ENCODE measurements at regions not wholly inside any gene's neighbourhood (a gene's known extent, or its start where the extent isn't known, plus 50 kb on each side); places are given as distances from the start of the nearest gene placed in this dataset.
"Not testable (repeated sequence)": the region's sequence is repeated elsewhere in the genome, so short reads cannot be mapped to it uniquely, and the experiment has no call there.

DNA sequence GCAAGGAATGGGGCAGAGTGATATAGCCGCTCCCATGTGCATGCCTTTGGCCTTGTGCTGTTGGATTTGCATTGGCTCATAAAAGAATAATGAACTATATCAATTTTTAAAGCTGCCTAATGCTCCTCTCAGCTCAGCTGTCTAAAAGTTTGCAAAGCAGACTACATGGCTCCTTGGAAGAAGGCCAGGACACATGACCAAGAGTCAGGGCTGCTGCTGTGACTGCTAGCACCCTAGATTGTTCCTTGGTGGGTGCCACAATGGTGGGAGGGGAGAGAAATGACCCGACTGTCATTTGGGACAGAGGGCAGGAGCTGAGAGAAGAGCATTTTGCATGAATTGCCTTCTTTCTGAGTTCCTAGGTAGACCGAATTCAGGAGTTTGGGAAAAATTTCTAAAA is 307.9 kb downstream of the PDCD6IP start:
- TF ChIP-seq, protein P1, sequence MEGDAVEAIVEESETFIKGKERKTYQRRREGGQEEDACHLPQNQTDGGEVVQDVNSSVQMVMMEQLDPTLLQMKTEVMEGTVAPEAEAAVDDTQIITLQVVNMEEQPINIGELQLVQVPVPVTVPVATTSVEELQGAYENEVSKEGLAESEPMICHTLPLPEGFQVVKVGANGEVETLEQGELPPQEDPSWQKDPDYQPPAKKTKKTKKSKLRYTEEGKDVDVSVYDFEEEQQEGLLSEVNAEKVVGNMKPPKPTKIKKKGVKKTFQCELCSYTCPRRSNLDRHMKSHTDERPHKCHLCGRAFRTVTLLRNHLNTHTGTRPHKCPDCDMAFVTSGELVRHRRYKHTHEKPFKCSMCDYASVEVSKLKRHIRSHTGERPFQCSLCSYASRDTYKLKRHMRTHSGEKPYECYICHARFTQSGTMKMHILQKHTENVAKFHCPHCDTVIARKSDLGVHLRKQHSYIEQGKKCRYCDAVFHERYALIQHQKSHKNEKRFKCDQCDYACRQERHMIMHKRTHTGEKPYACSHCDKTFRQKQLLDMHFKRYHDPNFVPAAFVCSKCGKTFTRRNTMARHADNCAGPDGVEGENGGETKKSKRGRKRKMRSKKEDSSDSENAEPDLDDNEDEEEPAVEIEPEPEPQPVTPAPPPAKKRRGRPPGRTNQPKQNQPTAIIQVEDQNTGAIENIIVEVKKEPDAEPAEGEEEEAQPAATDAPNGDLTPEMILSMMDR (conservative IDR thresholded peaks at IDR 0.05; ENCODE audit: low read depth, low read length) = no peak
- DNase-seq (ENCODE audit: low read depth) = no peak
- no peak overlapping the region for H3K4me3 ChIP-seq (ENCODE audit: low read depth, low read length)

GRCh38 chr3:34106879-34107278 is 308.4 kb downstream of the PDCD6IP start:
- TF ChIP-seq, protein P1 (conservative IDR thresholded peaks at IDR 0.05; ENCODE audit: low read depth, low read length) = peak; percentile 76
- no peak overlapping the region for H3K4me3 ChIP-seq (ENCODE audit: low read depth, low read length)
- DNase-seq (ENCODE audit: low read depth) = peak; percentile 63

- H3K4me3 ChIP-seq (ENCODE audit: low read depth, low read length) = no peak overlapping the region
- DNase-seq (ENCODE audit: low read depth) = no peak
- TF ChIP-seq, protein P1 (conservative IDR thresholded peaks at IDR 0.05; ENCODE audit: low read depth, low read length) = no peak
These were observed 309.2 kb downstream of the PDCD6IP start for GRCh38 chr3:34107669-34108068.

DNA sequence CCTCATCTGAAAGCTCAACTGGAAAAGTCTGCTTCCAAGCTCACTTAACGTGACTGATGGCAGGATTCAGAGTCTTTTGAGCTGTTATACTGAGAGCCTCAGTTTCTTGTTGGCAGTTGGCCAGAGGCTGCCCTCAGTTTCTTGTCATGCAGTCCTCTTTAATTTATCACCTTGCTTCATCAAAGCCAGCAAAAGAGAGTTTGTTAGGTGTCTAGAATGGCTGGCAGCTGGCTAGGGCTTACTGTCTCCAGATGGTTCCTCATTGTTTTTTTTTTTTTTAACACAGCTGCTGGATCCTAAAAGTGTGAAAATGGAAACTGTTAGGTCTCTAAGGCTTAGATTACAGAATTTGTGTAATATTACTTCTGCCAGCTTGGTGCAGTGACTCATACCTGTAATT is 310.6 kb downstream of the PDCD6IP start:
- no peak overlapping the region for H3K4me3 ChIP-seq (ENCODE audit: low read depth, low read length)
- TF ChIP-seq, protein P1 (conservative IDR thresholded peaks at IDR 0.05; ENCODE audit: low read depth, low read length) = no peak
- DNase-seq (ENCODE audit: low read depth) = no peak

DNA sequence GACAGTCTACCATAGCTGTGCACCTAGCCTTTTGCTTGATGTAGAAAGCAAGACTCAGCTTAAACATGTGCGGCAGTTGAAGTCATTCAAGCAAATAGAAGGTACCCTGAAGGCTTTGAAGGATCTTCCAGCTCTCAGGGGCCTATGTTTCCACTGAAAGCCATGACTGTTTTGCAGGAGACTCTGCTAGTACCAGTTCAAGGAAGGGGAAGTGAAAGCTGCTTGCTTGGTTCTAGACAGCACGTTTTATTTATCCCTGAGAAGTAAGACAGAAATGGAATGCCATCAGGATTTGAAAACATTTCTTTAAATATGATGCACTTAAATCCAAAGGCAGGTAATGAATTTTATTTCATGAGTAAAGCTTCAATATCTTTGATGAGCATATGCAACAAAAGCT is 311.4 kb downstream of the PDCD6IP start:
- no peak for DNase-seq (ENCODE audit: low read depth)
- TF ChIP-seq, protein P1 (conservative IDR thresholded peaks at IDR 0.05; ENCODE audit: low read depth, low read length) = no peak
- no peak overlapping the region for H3K4me3 ChIP-seq (ENCODE audit: low read depth, low read length)

- TF ChIP-seq, protein P1 (conservative IDR thresholded peaks at IDR 0.05; ENCODE audit: low read depth, low read length) = no peak
- H3K4me3 ChIP-seq (ENCODE audit: low read depth, low read length) = no peak overlapping the region
- no peak for DNase-seq (ENCODE audit: low read depth)
These were observed 312.9 kb downstream of the PDCD6IP start for GRCh38 chr3:34111361-34111760.

- H3K4me3 ChIP-seq (ENCODE audit: low read depth, low read length); DNase-seq (ENCODE audit: low read depth): not testable (repeated sequence)
These were observed 313.8 kb downstream of the PDCD6IP start for GRCh38 chr3:34112261-34112660.

- no peak for DNase-seq (ENCODE audit: low read depth)
- H3K4me3 ChIP-seq (ENCODE audit: low read depth, low read length) = no peak overlapping the region
- TF ChIP-seq, protein P1 (conservative IDR thresholded peaks at IDR 0.05; ENCODE audit: low read depth, low read length) = no peak
These were observed 332.7 kb downstream of the PDCD6IP start for GRCh38 chr3:34131091-34131490.

All from choroid plexus epithelial cell (primary cell).